Heart left ventricle (tissue), 13 donors: ENCODE measurements at regions not wholly inside any gene's neighbourhood (a gene's known extent, or its start where the extent isn't known, plus 50 kb on each side); places are given as distances from the start of the nearest gene placed in this dataset.

Experiments used
- POLR2A ChIP-seq, 2 donors: fragments of 450-650 bp; IDR thresholded peaks; one replicate each; pipeline ENCODE4 v1.6.1; 2017; ENCODE audit warnings: antibody characterized with exemption in 2 of 2, mild to moderate bottlenecking in 2 of 2, moderate library complexity in 2 of 2
- TF ChIP-seq, protein P1 (sequence below), 12 donors: fragments of 200-600 bp; sonication (generic) in 4 of 12; IDR thresholded peaks; one replicate each; pipeline versions ENCODE4 v1.5.0 to v1.8.0; 2018 to 2022; ENCODE audit warnings: antibody characterized with exemption in 12 of 12, mild to moderate bottlenecking in 5 of 12
- donor health status: ischemic (EF 13 %, LVEDD 7.1; RV severe dilation, severe dysfunction).
- donor health status: DM: no; HTN: yes; CAD: no.
- donor health status: DM: no; HTN: no; CAD: no.
- donor health status: ischemic (EF 25% LVEDD 6.9; RV normal size, moderate dysfunction).
- donor health status: ischemic (EF 25% LVEDD 5.7; RV mildly dilated, moderate dysfunction).
- donor health status: ischemic (EF 35%, LVEDD 5.7; RV mildly dilated, moderate dysfunction).
- donor health status: nonischemic (EF 11% LVEDD 7.7; RV severe dilation, severe dysfunction).
- donor health status: DM: yes; HTN: yes; CAD: no.
- donor health status: PGD.
- donor health status: ischemic (EF 29% LVEDD 5.4; RV normal size, mild dysfunction).
- donor health status: nonischemic (EF 23%, LVEDD 6.1; RV moderate dilation, normal function).

DNA sequence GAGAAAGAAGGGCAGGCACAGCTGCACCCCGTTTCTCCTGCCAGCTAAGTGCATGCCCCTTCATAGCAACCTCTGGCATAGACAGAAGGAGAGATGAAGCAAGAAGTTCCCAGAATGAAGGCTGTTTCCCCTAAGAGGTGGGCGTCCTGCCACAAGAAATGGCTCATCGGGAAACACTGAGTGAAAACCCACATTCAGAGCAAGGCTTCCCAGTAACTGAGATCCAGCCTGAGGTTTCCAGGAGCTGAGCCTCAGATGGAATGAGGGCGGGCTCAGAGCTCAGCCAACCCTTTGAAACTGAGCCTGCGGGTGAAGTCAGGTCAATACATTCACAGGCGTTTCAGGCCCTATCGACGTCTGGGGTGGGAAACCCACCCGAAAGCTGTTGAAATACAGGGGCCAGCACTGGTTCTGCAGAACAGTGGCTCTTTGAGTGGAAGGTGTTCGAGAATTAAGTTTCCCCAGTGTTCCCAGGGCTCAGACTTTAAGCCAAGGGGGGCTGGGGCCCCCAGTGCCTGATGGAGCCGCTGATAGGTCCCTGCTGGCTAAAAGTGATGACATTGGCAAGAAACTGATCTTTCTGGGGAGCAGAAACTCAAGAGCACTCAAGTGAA lies 510.2 kb downstream of the RPS24 start:
- TF ChIP-seq, protein P1, sequence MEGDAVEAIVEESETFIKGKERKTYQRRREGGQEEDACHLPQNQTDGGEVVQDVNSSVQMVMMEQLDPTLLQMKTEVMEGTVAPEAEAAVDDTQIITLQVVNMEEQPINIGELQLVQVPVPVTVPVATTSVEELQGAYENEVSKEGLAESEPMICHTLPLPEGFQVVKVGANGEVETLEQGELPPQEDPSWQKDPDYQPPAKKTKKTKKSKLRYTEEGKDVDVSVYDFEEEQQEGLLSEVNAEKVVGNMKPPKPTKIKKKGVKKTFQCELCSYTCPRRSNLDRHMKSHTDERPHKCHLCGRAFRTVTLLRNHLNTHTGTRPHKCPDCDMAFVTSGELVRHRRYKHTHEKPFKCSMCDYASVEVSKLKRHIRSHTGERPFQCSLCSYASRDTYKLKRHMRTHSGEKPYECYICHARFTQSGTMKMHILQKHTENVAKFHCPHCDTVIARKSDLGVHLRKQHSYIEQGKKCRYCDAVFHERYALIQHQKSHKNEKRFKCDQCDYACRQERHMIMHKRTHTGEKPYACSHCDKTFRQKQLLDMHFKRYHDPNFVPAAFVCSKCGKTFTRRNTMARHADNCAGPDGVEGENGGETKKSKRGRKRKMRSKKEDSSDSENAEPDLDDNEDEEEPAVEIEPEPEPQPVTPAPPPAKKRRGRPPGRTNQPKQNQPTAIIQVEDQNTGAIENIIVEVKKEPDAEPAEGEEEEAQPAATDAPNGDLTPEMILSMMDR (IDR thresholded peaks at IDR 0.05): no peak
- TF ChIP-seq POLR2A (IDR thresholded peaks at IDR 0.05): no peak
